ENCODE measurements at regions not wholly inside any gene's neighbourhood (a gene's known extent, or its start where the extent isn't known, plus 50 kb on each side); places are given as distances from the start of the nearest gene placed in this dataset.

DNA sequence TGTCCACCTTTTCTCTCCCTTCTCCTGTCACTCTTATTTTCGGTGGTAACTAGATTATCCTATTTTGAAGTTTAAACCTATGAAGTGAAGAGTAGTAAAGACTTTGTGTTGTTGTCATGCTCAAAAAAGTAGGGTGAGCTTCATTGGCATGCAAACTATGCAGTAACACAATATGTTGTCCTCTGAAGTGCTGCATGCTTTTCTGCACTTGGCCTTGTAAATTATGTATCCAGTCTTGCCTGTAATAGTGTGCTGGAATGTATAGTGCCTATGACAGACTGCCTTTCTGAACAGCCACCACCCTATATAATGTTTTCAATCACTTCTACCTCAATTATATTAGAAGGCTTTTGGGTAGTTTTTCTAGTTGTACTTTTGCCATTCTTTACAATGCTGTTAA, 1198.2 kb upstream of the PCDH20 start:
- Histone ChIP-seq H3K27ac (ENCODE audit: low read depth, low read length) (no peak overlapping the region), H3K27me3 (ENCODE audit: control insufficient read depth, low read length) (no peaks in the 10 kb centered on the region), H3K79me2 (ENCODE audit: control insufficient read depth, low read length) (no peaks in the 10 kb centered on the region), H3F3A (ENCODE audit: control insufficient read depth, insufficient read depth) (no peaks in the 10 kb centered on the region), H3K36me3 (ENCODE audit: control insufficient read depth, low read length) (no peaks in the 10 kb centered on the region), H3K9me2 (replicated peaks; ENCODE audit: control insufficient read depth, low read length) (no peaks in the 10 kb centered on the region), H3K4me1 (ENCODE audit: control insufficient read depth, low read length) (no peaks in the 10 kb centered on the region), H3K4me3 (ENCODE audit: low read length) (no peak overlapping the region), H3K9me3 (ENCODE audit: control insufficient read depth, insufficient read depth, low read length) (no peaks in the 10 kb centered on the region), H3K4me2 (ENCODE audit: low read length) (no peak overlapping the region), H4K20me1 (ENCODE audit: control insufficient read depth, insufficient read depth, low read depth, low read length) (no peaks in the 10 kb centered on the region)
- TF ChIP-seq, protein P1, sequence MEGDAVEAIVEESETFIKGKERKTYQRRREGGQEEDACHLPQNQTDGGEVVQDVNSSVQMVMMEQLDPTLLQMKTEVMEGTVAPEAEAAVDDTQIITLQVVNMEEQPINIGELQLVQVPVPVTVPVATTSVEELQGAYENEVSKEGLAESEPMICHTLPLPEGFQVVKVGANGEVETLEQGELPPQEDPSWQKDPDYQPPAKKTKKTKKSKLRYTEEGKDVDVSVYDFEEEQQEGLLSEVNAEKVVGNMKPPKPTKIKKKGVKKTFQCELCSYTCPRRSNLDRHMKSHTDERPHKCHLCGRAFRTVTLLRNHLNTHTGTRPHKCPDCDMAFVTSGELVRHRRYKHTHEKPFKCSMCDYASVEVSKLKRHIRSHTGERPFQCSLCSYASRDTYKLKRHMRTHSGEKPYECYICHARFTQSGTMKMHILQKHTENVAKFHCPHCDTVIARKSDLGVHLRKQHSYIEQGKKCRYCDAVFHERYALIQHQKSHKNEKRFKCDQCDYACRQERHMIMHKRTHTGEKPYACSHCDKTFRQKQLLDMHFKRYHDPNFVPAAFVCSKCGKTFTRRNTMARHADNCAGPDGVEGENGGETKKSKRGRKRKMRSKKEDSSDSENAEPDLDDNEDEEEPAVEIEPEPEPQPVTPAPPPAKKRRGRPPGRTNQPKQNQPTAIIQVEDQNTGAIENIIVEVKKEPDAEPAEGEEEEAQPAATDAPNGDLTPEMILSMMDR (IDR thresholded peaks at IDR 0.05; ENCODE audit: low read depth, low read length, poor library complexity, severe bottlenecking): no peak
- no peak for TF ChIP-seq EZH2phosphoT487 (IDR thresholded peaks at IDR 0.05; ENCODE audit: borderline replicate concordance, low read length)

DNA sequence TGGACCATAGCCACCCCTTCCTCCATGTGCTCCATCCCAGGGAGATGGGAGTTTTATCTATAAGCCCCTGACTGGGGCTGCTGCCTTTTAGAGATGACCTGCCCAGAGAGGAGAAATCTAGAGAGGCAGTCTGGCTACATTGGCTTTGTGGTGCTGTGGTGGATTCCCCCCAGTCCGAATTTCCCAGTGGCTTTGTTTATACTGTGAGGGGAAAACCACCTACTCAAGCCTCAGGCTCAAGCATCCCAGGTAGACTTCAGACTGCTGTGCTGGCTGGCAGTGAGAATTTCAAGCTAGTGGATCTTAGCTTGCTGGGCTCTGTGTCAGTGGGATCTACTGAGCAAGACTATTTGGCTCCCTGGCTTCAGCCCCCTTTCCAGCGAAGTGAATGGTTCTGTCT, 1195.7 kb upstream of the PCDH20 start:
- Histone ChIP-seq H3K9me3 (ENCODE audit: control insufficient read depth, insufficient read depth, low read length) (no peaks in the 10 kb centered on the region), H3K4me3 (ENCODE audit: low read length) (no peak overlapping the region), H3K4me1 (ENCODE audit: control insufficient read depth, low read length) (no peaks in the 10 kb centered on the region), H3K79me2 (ENCODE audit: control insufficient read depth, low read length) (no peaks in the 10 kb centered on the region), H3K4me2 (ENCODE audit: low read length) (no peak overlapping the region), H3K27ac (ENCODE audit: low read depth, low read length) (no peak overlapping the region), H3K27me3 (ENCODE audit: control insufficient read depth, low read length) (no peaks in the 10 kb centered on the region), H3F3A (ENCODE audit: control insufficient read depth, insufficient read depth) (no peaks in the 10 kb centered on the region), H4K20me1 (ENCODE audit: control insufficient read depth, insufficient read depth, low read depth, low read length) (no peaks in the 10 kb centered on the region), H3K9me2 (replicated peaks; ENCODE audit: control insufficient read depth, low read length) (no peaks in the 10 kb centered on the region), H3K36me3 (ENCODE audit: control insufficient read depth, low read length) (no peaks in the 10 kb centered on the region)
- TF ChIP-seq EZH2phosphoT487 (IDR thresholded peaks at IDR 0.05; ENCODE audit: borderline replicate concordance, low read length): no peak
- TF ChIP-seq, protein P1 (IDR thresholded peaks at IDR 0.05; ENCODE audit: low read depth, low read length, poor library complexity, severe bottlenecking): no peak

DNA sequence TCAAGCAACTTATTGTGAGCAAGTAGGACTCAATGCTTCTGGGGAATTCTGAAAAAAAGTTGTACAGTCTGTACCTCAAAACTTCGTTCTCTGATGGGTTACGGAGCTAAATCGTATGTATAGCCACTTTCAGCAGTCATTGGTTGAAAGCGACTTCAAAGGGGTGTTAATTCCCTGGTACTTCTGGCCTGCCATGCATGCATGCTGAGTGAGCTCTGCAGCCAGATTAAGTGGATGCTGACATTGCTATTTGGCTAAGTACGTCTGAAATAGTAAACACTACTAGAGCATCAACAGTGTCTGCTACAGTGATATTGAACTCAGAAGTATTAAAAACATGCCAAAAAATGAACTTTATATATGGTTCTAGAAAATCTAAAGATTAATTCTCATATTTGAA, 1183.1 kb upstream of the PCDH20 start:
- no peaks in the 10 kb centered on the region for H3K79me2 ChIP-seq (ENCODE audit: control insufficient read depth, low read length)
- no peak overlapping the region for H3K4me2 ChIP-seq (ENCODE audit: low read length)
- no peaks in the 10 kb centered on the region for H3K27me3 ChIP-seq (ENCODE audit: control insufficient read depth, low read length)
- H3K36me3 ChIP-seq (ENCODE audit: control insufficient read depth, low read length): no peaks in the 10 kb centered on the region
- H3K9me3 ChIP-seq (ENCODE audit: control insufficient read depth, insufficient read depth, low read length): no peaks in the 10 kb centered on the region
- H3K27ac ChIP-seq (ENCODE audit: low read depth, low read length): no peak overlapping the region
- H4K20me1 ChIP-seq (ENCODE audit: control insufficient read depth, insufficient read depth, low read depth, low read length): no peaks in the 10 kb centered on the region
- H3K4me1 ChIP-seq (ENCODE audit: control insufficient read depth, low read length): no peaks in the 10 kb centered on the region
- H3K9me2 ChIP-seq (replicated peaks; ENCODE audit: control insufficient read depth, low read length): no peaks in the 10 kb centered on the region
- no peaks in the 10 kb centered on the region for H3F3A ChIP-seq (ENCODE audit: control insufficient read depth, insufficient read depth)
- TF ChIP-seq, protein P1 (IDR thresholded peaks at IDR 0.05; ENCODE audit: low read depth, low read length, poor library complexity, severe bottlenecking): no peak
- TF ChIP-seq EZH2phosphoT487 (IDR thresholded peaks at IDR 0.05; ENCODE audit: borderline replicate concordance, low read length): no peak
- H3K4me3 ChIP-seq (ENCODE audit: low read length): no peak overlapping the region

DNA sequence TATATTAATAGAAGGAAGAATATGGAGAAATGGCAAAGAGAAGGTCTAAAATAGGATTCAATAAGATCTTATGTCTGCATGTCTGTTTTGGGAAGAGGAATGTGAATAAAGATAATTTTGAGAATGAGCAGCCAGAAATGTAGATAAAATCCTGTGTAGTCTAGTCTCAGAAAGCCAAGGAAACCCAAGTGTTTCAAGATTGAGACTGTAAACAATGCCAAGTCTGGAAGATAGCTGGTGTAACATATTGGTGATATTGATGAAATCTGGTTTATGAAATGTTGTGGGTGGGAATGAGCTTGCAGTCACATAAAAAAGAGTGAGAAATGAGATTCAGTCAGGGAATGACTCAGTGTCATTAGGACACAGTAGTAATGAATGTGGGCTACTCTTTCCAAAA, 1180.3 kb upstream of the PCDH20 start:
- no peaks in the 10 kb centered on the region for H3K4me1 ChIP-seq (ENCODE audit: control insufficient read depth, low read length)
- no peak overlapping the region for H3K27ac ChIP-seq (ENCODE audit: low read depth, low read length)
- no peak for TF ChIP-seq EZH2phosphoT487 (IDR thresholded peaks at IDR 0.05; ENCODE audit: borderline replicate concordance, low read length)
- TF ChIP-seq, protein P1 (IDR thresholded peaks at IDR 0.05; ENCODE audit: low read depth, low read length, poor library complexity, severe bottlenecking): no peak
- H3K4me2 ChIP-seq (ENCODE audit: low read length): no peak overlapping the region
- H3K79me2 ChIP-seq (ENCODE audit: control insufficient read depth, low read length): no peaks in the 10 kb centered on the region
- H4K20me1 ChIP-seq (ENCODE audit: control insufficient read depth, insufficient read depth, low read depth, low read length): no peaks in the 10 kb centered on the region
- no peaks in the 10 kb centered on the region for H3K27me3 ChIP-seq (ENCODE audit: control insufficient read depth, low read length)
- no peaks in the 10 kb centered on the region for H3K36me3 ChIP-seq (ENCODE audit: control insufficient read depth, low read length)
- H3K9me3 ChIP-seq (ENCODE audit: control insufficient read depth, insufficient read depth, low read length): no peaks in the 10 kb centered on the region
- no peaks in the 10 kb centered on the region for H3F3A ChIP-seq (ENCODE audit: control insufficient read depth, insufficient read depth)
- H3K4me3 ChIP-seq (ENCODE audit: low read length): no peak overlapping the region
- no peaks in the 10 kb centered on the region for H3K9me2 ChIP-seq (replicated peaks; ENCODE audit: control insufficient read depth, low read length)
